ENCODE measurements at regions not wholly inside any gene's neighbourhood (a gene's known extent, or its start where the extent isn't known, plus 50 kb on each side); places are given as distances from the start of the nearest gene placed in this dataset.

- TF ChIP-seq CTCF (IDR thresholded peaks at IDR 0.05) = no peak
- TF ChIP-seq POLR2AphosphoS5 (IDR thresholded peaks at IDR 0.05; ENCODE audit: insufficient read depth in 1 of 2, low read depth in 1 of 2) = no peak
- TF ChIP-seq POLR2A (IDR thresholded peaks at IDR 0.05) = no peak
These were observed 53.8 kb upstream of the STK17B start for GRCh38 chr2:196225213-196225612.

Data from vagina (tissue), 2 donors.